NCI-H446 treated with DMSO at 0.1 percent for 48 hours (cell line): ENCODE measurements at regions not wholly inside any gene's neighbourhood (a gene's known extent, or its start where the extent isn't known, plus 50 kb on each side); places are given as distances from the start of the nearest gene placed in this dataset.
"Not testable (repeated sequence)": the region's sequence is repeated elsewhere in the genome, so short reads cannot be mapped to it uniquely, and the experiment has no call there.

Experiments used
- DNase-seq: peaks from one replicate; lab custom pipeline; 2025; lab: John Stamatoyannopoulos, UW

DNA sequence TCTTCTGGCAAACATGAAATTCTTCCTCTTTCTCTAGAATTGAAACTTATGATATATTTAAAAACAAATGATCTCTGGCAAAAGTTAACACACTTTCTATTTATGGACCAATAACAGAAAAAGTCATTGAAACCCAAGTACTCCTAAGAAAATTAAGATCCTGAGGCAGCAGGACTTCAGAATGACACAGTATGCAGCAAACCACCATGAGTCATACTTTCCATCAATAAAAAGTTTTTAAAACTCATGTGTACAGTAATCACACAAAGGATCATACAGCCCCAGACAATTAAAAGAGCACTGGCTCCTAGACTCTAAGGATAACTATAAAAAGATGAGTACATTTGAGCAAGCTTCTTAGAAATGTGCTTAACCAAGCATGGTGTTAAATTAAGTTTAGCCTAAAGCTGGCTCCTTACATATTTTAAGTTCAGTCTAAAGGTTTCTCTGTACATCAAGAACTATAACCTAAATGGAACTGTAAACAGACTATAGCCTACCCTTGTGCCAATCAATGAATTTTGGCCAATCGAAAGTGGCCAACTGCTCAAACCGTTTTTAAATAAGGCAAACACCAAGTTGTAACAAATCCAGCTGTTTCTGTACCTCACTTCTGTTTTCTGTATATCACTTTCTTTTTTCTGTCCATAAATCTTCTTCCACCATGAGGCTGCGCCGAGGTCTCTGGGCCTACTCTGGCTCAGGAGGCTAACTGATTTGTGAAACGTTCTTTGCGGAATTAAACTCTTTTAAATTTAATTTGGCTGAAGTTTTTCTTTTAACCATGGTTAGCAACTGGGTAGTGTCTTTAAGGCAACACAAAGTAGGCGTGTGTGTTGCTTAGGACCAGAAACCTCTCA lies 232.1 kb upstream of the PIK3R1 start:
- no peak for DNase-seq

DNA sequence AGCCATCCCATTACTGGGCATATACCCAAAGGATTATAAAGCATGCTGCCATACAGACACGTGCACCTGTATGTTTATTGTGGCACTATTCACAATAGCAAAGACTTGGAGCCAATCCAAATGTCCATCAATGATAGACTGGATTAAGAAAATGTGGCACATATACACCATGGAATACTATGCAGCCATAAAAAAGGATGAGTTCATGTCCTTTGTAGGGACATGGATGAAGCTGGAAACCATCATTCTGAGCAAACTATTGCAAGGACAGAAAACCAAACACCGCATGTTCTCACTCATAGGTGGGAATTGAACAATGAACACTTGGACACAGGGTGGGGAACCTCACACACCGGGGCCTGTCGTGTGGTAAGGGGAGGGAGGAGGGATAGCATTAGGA lies 233.4 kb upstream of the PIK3R1 start:
- not testable (repeated sequence) for DNase-seq

DNA sequence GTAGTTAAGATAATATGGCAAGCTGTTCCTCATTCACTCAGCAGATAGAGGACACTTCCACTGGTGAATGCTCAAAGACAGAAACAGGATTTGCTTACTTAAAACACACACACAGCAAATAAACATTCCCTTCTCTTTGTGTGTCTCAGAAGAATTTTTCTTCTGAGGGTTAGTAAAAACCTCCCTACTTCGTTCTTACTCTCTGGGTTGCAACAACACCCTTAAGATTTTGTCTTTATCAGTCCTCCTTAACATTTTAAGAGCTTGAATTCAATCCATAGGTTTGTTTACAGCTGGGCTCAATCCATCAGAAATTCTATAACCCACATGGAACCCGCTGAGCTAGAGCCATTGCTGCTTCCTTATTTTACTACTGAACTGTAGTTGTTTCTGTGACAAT lies 237.4 kb upstream of the PIK3R1 start:
- DNase-seq = no peak

DNA sequence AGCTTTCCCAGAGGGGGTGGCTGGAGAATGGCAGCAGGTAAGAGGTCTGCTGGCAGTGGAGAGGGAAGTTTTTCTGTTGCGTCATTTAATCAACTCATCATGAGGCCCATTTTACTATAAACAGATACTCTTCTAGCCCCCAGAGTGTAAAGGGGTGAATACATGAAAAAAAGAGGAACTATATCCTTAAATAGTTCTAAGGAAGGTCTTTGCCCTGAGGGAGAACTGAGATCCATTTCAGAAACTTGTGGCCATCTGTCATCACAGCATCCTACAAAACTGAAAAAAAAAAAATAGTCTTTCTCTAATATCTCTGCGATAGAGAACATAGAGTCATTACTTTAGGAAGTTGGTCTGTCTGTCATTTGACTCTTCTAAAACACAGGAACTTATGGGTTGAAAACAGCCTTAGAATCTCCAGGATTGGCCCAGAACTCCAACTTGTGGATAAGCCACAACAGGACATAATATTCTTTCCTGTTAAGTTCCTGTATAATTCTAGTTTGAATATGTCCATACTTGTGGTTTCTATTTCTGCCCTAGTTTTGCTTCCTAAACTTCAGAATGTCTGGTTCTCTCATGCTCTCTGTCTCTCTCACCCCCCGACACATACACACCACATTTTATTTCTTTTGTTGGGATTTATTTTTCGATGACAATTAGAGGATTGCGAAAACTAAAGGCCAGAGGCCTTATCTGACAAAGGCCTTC lies 238.5 kb upstream of the PIK3R1 start:
- no peak for DNase-seq

- DNase-seq = no peak
Observed at GRCh38 chr5:67976181-67976580, 239.4 kb upstream of the PIK3R1 start.

DNA sequence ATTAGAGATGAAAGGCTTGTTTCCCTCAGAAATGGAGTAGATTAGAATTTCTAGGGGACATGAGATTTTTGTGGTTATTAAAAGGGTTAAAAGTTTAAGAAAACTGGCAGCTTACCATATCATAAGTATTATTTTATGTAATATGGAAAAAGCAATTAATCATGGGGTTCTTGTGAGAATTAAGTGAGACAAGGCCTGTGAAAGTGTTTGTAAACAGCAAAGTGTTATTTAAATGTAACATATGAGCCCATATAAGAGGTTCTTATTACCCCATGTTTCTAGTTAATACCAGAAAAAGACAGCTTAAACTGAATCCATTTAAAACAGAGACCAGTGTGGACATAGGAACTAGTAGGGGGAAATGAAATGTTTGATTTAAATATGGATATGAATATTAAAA lies 241.1 kb upstream of the PIK3R1 start:
- DNase-seq = no peak

- DNase-seq = no peak
Observed at GRCh38 chr5:67974054-67974453, 241.5 kb upstream of the PIK3R1 start.

DNA sequence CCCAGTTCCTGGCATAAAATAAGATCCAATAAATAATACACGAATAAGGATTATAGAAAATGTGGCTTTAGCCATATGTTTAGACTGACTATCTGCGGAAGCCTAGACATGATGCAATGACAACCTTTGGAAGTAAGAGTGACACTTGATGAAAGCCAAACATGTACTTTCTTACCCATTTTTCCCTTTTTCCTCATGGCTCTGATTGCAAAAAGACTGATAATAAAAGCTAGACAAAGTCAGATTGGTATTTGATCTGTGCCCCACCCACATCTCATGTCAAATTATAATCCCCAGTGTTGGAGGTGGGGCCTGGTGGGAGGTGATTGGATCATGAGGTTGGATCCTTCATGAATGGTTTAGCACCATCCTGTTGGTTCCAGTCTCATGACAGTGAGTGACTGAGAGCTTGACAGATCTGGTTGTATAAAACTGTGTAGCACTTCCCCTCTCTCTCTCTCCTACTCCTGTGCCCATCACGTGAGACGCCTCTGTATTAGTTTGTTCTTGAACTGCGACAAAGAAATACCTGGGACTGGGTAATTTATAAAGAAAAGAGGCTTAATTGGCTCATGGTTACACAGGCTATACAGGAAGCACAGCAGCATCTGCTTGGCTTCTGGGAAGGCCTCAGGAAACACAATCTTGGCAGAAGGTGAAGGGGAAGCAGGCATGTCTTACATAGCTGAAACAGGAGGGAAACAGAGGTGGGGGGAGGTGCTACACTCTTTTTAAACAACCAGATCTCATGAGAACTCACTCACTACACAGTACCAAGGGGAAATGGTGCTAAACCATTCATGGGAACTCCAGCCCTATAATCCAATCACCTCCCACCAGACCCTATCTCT lies 243.4 kb upstream of the PIK3R1 start:
- DNase-seq = no peak

DNA sequence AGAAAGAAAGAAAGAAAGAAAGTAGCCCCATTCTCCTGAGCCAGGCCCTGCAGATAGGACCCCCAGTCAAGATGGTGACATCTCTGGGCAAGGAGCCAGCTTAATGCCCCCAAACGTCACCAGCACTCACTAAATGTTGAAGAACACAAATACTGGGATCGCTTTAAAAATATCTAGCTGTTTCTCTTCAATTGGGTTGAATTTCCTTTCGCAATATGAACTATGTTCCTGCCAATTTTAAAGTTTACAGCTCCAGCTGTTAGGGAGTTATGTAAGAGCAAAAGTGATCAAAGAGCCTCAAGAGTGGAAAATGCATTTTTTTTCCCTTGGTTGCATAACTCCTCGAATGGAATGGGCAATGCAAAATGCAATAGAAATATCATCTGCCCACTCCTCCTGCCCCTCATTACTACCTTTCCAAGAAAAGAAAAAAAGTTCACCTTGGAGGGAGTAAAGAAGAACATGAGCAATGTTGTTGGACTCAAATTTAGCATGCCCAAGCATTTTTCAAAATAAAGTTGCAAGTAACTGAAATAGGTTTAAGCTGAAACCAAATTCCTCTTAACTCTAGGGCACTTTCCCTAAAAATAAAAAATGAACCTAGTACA lies 244.2 kb upstream of the PIK3R1 start:
- no peak for DNase-seq

DNA sequence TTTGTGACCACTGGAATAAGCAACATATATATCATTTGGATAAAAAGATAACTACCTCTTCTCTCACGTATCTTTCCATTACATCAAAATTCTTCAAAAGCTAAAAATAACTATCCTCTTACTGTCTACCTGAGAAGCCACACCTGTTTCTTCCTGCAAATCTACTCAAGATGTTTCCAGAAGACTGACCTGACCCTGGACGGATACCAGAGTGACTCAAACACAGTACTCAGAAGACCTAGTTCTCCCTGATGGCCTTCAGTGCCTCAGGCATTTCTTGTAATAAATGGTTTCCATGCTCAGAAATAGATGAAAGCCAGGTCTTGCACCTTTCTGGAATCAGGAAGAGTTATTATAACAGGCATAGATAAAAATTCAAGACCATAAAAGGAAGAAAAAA lies 245.9 kb upstream of the PIK3R1 start:
- no peak for DNase-seq

DNA sequence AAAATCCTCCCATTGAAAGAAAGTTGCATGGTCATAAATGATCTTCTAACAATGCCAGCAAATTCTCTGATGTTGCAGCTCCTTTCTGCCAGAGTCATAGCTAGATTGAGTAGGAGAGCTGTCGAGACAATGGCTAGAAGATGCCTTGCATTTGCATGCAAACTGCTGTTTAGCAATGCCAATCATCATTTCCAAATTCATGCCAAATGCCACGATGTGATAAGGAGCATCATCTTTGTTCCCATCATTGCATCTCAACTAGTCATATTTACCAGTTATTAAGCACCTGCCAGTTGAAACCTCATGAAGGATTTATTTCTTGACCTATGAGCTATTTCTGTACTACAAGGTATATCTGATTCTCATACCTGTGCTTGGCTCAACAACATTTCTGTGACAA lies 246.4 kb upstream of the PIK3R1 start:
- no peak for DNase-seq

DNA sequence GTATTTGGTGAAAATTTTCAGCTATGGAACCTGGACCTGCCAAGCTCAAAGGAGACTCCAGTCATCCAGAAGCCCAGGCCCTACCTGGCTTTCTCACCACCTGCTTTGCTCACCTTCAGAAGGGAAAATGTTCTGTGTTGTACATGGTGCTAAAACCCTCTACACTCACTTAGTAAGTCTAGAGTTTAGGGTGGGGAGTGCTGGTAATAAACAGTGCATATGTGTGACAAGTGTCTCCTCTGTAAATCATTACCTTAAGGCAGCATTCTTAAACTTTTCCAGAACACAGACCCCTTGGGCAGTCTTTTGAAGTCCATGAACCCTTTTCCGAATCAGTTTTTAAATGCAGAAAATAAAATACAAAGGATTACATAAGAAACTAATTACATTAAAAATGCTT lies 248.8 kb upstream of the PIK3R1 start:
- DNase-seq = no peak

GRCh38 chr5:67964619-67965018 lies 250.9 kb upstream of the PIK3R1 start:
- DNase-seq = no peak

GRCh38 chr5:67963789-67964519 lies 251.6 kb upstream of the PIK3R1 start:
- DNase-seq = no peak

DNA sequence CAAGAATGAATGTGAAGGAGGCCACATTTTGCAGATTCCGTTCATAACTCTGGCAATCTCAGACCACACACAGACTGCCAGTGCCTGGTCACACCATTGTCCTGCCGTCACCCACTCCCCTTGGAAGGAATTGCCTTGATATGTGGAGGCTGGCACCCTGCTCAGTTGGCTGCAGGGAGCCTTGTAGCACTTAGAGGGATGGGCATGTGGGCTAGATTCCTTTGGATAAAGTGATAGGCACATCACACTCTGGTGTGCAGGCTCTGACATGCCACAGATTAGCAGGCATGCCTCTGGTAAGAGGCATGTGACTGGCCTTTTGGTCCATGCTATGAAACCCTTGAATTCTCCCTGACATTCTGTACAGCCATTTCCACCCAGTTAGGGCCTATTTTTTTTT lies 254.6 kb upstream of the PIK3R1 start:
- DNase-seq = no peak

GRCh38 chr5:67957374-67957773 lies 258.2 kb upstream of the PIK3R1 start:
- no peak for DNase-seq

GRCh38 chr5:67954351-67954750 lies 261.2 kb upstream of the PIK3R1 start:
- DNase-seq = no peak

- no peak for DNase-seq
Observed at GRCh38 chr5:67942421-67942820, 273.1 kb upstream of the PIK3R1 start.

GRCh38 chr5:67941614-67942401 lies 273.7 kb upstream of the PIK3R1 start:
- DNase-seq = no peak

GRCh38 chr5:67935908-67936566 lies 279.5 kb upstream of the PIK3R1 start:
- DNase-seq = no peak
